GM12891 (cell line): ENCODE measurements at regions not wholly inside any gene's neighbourhood (a gene's known extent, or its start where the extent isn't known, plus 50 kb on each side); places are given as distances from the start of the nearest gene placed in this dataset.

ENCODE experiments used
- POLR2A ChIP-seq: IDR thresholded peaks from 2 replicates; pipeline ENCODE4 v1.6.1; 2011; ENCODE audit warnings: low read depth, low read length, control low read depth
- POLR2AphosphoS5 ChIP-seq: IDR thresholded peaks from 2 replicates; pipeline ENCODE4 v1.6.1; 2011; ENCODE audit warnings: low read depth, low read length, control low read depth

GRCh38 chr9:1857808-1858207 lies 157.3 kb upstream of the SMARCA2 start:
- TF ChIP-seq POLR2A (no peak), POLR2AphosphoS5 (no peak)
